GM06990 (cell line): ENCODE measurements at regions not wholly inside any gene's neighbourhood (a gene's known extent, or its start where the extent isn't known, plus 50 kb on each side); places are given as distances from the start of the nearest gene placed in this dataset.
"Not testable (repeated sequence)": the region's sequence is repeated elsewhere in the genome, so short reads cannot be mapped to it uniquely, and the experiment has no call there.

Experiments
- DNase-seq: peaks from one replicate; pipeline ENCODE4 v3.0.0-alpha.2; 2011; ENCODE audit not compliant: insufficient read length; ENCODE audit errors: extremely low read depth
- H3K27me3 ChIP-seq: replicated peaks from 2 replicates; pipeline ENCODE4 v1.6.0; 2011; ENCODE audit warnings: low read length; ENCODE audit not compliant: control insufficient read depth, insufficient read depth
- H3K36me3 ChIP-seq: 2 replicates; pipeline ENCODE4 v1.5.1; 2011; ENCODE audit warnings: low read length; ENCODE audit not compliant: control insufficient read depth, insufficient read depth
- H3K4me3 ChIP-seq: replicated peaks from 2 replicates; pipeline ENCODE4 v1.5.1; 2011; ENCODE audit warnings: low read depth, mild to moderate bottlenecking, control low read depth, low read length
- TF ChIP-seq, protein P1 (sequence below): IDR thresholded peaks from 2 replicates; pipeline ENCODE4 v1.5.1; 2011; ENCODE audit warnings: low read length, control low read depth, mild to moderate bottlenecking, inconsistent platforms; ENCODE audit not compliant: insufficient read depth, poor library complexity, severe bottlenecking

DNA sequence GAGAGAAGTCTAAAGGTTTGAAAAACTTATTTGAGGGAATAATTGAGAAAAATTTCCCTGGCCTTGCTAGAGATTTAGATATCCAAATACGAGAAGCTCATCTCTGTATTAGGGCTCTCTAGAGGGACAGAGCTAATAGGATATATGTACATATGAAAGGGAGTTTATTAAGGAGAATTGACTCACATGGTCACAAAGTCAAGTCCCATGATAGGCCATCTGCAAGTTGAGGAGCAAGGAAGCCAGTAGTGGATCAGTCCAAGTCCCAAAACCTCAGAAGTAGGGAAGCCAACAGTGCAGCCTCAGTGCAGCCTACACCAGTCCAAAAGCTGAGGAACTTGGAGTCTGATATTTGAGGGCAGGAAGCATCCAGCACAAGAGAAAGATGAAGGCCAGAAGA, 126.7 kb downstream of the PJA2 start:
- H3K27me3 ChIP-seq, DNase-seq, H3K36me3 ChIP-seq, H3K4me3 ChIP-seq: not testable (repeated sequence)

GRCh38 chr5:109281136-109281690, 128.6 kb downstream of the PJA2 start:
- no peak for DNase-seq
- H3K36me3 ChIP-seq, result no peaks in the 10 kb centered on the region
- TF ChIP-seq, protein P1, sequence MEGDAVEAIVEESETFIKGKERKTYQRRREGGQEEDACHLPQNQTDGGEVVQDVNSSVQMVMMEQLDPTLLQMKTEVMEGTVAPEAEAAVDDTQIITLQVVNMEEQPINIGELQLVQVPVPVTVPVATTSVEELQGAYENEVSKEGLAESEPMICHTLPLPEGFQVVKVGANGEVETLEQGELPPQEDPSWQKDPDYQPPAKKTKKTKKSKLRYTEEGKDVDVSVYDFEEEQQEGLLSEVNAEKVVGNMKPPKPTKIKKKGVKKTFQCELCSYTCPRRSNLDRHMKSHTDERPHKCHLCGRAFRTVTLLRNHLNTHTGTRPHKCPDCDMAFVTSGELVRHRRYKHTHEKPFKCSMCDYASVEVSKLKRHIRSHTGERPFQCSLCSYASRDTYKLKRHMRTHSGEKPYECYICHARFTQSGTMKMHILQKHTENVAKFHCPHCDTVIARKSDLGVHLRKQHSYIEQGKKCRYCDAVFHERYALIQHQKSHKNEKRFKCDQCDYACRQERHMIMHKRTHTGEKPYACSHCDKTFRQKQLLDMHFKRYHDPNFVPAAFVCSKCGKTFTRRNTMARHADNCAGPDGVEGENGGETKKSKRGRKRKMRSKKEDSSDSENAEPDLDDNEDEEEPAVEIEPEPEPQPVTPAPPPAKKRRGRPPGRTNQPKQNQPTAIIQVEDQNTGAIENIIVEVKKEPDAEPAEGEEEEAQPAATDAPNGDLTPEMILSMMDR, result no peak
- no peak overlapping the region for H3K4me3 ChIP-seq
- no peaks in the 10 kb centered on the region for H3K27me3 ChIP-seq

GRCh38 chr5:109278141-109278540, 131.6 kb downstream of the PJA2 start:
- Histone ChIP-seq H3K27me3 (no peaks in the 10 kb centered on the region), H3K4me3 (no peak overlapping the region), H3K36me3 (no peaks in the 10 kb centered on the region)
- TF ChIP-seq, protein P1, result no peak
- no peak for DNase-seq

GRCh38 chr5:109275919-109276318, 133.9 kb downstream of the PJA2 start:
- no peaks in the 10 kb centered on the region for H3K27me3 ChIP-seq
- no peak for DNase-seq
- TF ChIP-seq, protein P1, result no peak
- H3K4me3 ChIP-seq, result no peak overlapping the region
- H3K36me3 ChIP-seq, result no peaks in the 10 kb centered on the region

DNA sequence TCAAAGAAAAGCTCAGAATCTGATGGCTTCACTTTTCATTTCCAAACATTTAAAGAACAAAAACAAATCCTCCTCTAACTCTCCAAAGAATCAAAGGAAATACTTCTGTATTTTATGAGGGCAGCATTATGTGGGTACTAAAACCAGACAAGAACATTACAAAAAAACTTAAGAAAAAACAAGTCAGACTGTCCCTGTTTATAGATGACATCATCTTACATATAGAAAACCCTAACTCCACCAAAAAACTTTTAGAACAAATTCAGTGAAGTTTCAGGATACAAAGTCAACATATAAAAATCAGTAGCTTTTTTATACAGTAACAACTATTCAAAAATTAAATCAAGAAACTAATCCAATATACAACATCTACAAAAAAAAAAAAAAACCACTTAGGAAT, 136.2 kb downstream of the PJA2 start:
- Histone ChIP-seq H3K36me3 (no peaks in the 10 kb centered on the region), H3K27me3 (no peaks in the 10 kb centered on the region), H3K4me3 (no peak overlapping the region)
- TF ChIP-seq, protein P1, result no peak
- DNase-seq, result no peak

GRCh38 chr5:109267283-109267682, 142.5 kb downstream of the PJA2 start:
- no peak for DNase-seq
- Histone ChIP-seq H3K36me3 (no peaks in the 10 kb centered on the region), H3K4me3 (no peak overlapping the region), H3K27me3 (no peaks in the 10 kb centered on the region)
- TF ChIP-seq, protein P1, result no peak
